ENCODE measurements at regions not wholly inside any gene's neighbourhood (a gene's known extent, or its start where the extent isn't known, plus 50 kb on each side); places are given as distances from the start of the nearest gene placed in this dataset.

GRCh38 chr6:128690063-128690462, 169.7 kb upstream of the PTPRK start:
- Mint-ChIP-seq H3K36me3 (ENCODE audit: insufficient read depth, unreplicated experiment) (no peaks in the 10 kb centered on the region), H3K27ac (ENCODE audit: low read depth, unreplicated experiment) (no peak overlapping the region), H3K4me1 (ENCODE audit: insufficient read depth, unreplicated experiment) (peaks cover 5% of the 10 kb centered on the region), H3K27me3 (ENCODE audit: insufficient read depth, unreplicated experiment) (no peaks in the 10 kb centered on the region), H3K9me3 (ENCODE audit: unreplicated experiment) (no peaks in the 10 kb centered on the region), H3K4me3 (ENCODE audit: unreplicated experiment) (no peak overlapping the region)
- intact Hi-C loops (cut with micrococcal nuclease), result no loop called here
- DNase-seq (ENCODE audit: unreplicated experiment), result no peak
- ChIA-PET CTCF (interaction anchor here (0.7 to 1.0 kb wide), 2 partner anchors 8 to 506 kb away, joined by 3 to 4 read pairs; no protein-coding TSS in a partner anchor), POLR2A (interaction anchor here (0.5 kb wide), 1 partner anchor 58 kb away, joined by 3 read pairs; no protein-coding TSS in a partner anchor)
- BruUV-seq (replicated peaks), result no TSS peak
- TF ChIP-seq CTCF (IDR thresholded peaks at IDR 0.05; ENCODE audit: unreplicated experiment), result no peak

- Mint-ChIP-seq H3K9me3 (ENCODE audit: unreplicated experiment) (no peaks in the 10 kb centered on the region), H3K4me1 (ENCODE audit: insufficient read depth, unreplicated experiment) (no peaks in the 10 kb centered on the region), H3K27me3 (ENCODE audit: insufficient read depth, unreplicated experiment) (no peaks in the 10 kb centered on the region), H3K27ac (ENCODE audit: low read depth, unreplicated experiment) (no peak overlapping the region), H3K4me3 (ENCODE audit: unreplicated experiment) (no peak overlapping the region), H3K36me3 (ENCODE audit: insufficient read depth, unreplicated experiment) (no peaks in the 10 kb centered on the region)
- BruUV-seq (replicated peaks), result no TSS peak
- TF ChIP-seq CTCF (IDR thresholded peaks at IDR 0.05; ENCODE audit: unreplicated experiment), result no peak
- no peak for DNase-seq (ENCODE audit: unreplicated experiment)
- CTCF ChIA-PET, result interaction anchor here (0.6 kb wide), 1 partner anchor 65 kb away, joined by 3 read pairs; no protein-coding TSS in a partner anchor
- POLR2A ChIA-PET, result no interaction called here
- intact Hi-C loops (cut with micrococcal nuclease), result no loop called here
Measured at GRCh38 chr6:128686084-128686483, 165.7 kb upstream of the PTPRK start.

GRCh38 chr6:128676456-128676855, 156.1 kb upstream of the PTPRK start:
- Mint-ChIP-seq H3K27me3 (ENCODE audit: insufficient read depth, unreplicated experiment) (no peaks in the 10 kb centered on the region), H3K27ac (ENCODE audit: low read depth, unreplicated experiment) (no peak overlapping the region), H3K36me3 (ENCODE audit: insufficient read depth, unreplicated experiment) (no peaks in the 10 kb centered on the region), H3K9me3 (ENCODE audit: unreplicated experiment) (no peaks in the 10 kb centered on the region), H3K4me1 (ENCODE audit: insufficient read depth, unreplicated experiment) (no peaks in the 10 kb centered on the region), H3K4me3 (ENCODE audit: unreplicated experiment) (no peak overlapping the region)
- TF ChIP-seq CTCF (IDR thresholded peaks at IDR 0.05; ENCODE audit: unreplicated experiment), result no peak
- ChIA-PET CTCF (no interaction called here), POLR2A (no interaction called here)
- intact Hi-C loops (cut with micrococcal nuclease), result no loop called here
- no peak for DNase-seq (ENCODE audit: unreplicated experiment)
- BruUV-seq (replicated peaks), result no TSS peak

- intact Hi-C loops (cut with micrococcal nuclease), result no loop called here
- BruUV-seq (replicated peaks), result no TSS peak
- Mint-ChIP-seq H3K27ac (ENCODE audit: low read depth, unreplicated experiment) (no peak overlapping the region), H3K9me3 (ENCODE audit: unreplicated experiment) (no peaks in the 10 kb centered on the region), H3K36me3 (ENCODE audit: insufficient read depth, unreplicated experiment) (no peaks in the 10 kb centered on the region), H3K4me3 (ENCODE audit: unreplicated experiment) (no peak overlapping the region), H3K27me3 (ENCODE audit: insufficient read depth, unreplicated experiment) (no peaks in the 10 kb centered on the region), H3K4me1 (ENCODE audit: insufficient read depth, unreplicated experiment) (no peaks in the 10 kb centered on the region)
- ChIA-PET CTCF (no interaction called here), POLR2A (no interaction called here)
- no peak for TF ChIP-seq CTCF (IDR thresholded peaks at IDR 0.05; ENCODE audit: unreplicated experiment)
- no peak for DNase-seq (ENCODE audit: unreplicated experiment)
Measured at GRCh38 chr6:128672023-128672422, 151.6 kb upstream of the PTPRK start.

All from MCF 10A (cell line).